Type B pancreatic cell (in vitro differentiated cells): ENCODE measurements at regions not wholly inside any gene's neighbourhood (a gene's known extent, or its start where the extent isn't known, plus 50 kb on each side); places are given as distances from the start of the nearest gene placed in this dataset.
A peak's percentile ranks its signal among the peaks of the same experiment; 100 is the strongest.

ENCODE experiments used
- DNase-seq: peaks from one replicate; pipeline ENCODE4 v3.0.0; 2021; ENCODE audit warnings: mixed read lengths; ENCODE audit not compliant: unreplicated experiment; ENCODE audit errors: extremely low spot score
- H3K27ac Mint-ChIP-seq: 2 replicates; pipeline ENCODE4 v1.8.0; 2021; ENCODE audit warnings: mild to moderate bottlenecking, mixed read lengths
- H3K27me3 Mint-ChIP-seq: 2 replicates; pipeline ENCODE4 v1.8.0; 2021; ENCODE audit warnings: mixed read lengths
- H3K36me3 Mint-ChIP-seq: 2 replicates; pipeline ENCODE4 v1.8.0; 2021; ENCODE audit warnings: mixed read lengths
- H3K4me1 Mint-ChIP-seq: one replicate; pipeline ENCODE4 v1.8.0; 2021; ENCODE audit warnings: mixed read lengths; ENCODE audit not compliant: unreplicated experiment
- H3K4me3 Mint-ChIP-seq: 2 replicates; pipeline ENCODE4 v1.8.0; 2021; ENCODE audit warnings: mild to moderate bottlenecking, mixed read lengths
- H3K9me3 Mint-ChIP-seq: 2 replicates; pipeline ENCODE4 v1.8.0; 2021; ENCODE audit warnings: mixed read lengths
- TF ChIP-seq, protein P1 (sequence below): fragments of 200-600 bp; sonication (generic); conservative IDR thresholded peaks from 2 replicates; pipeline ENCODE4 v1.5.0; 2021; ENCODE audit warnings: antibody characterized with exemption, mild to moderate bottlenecking

DNA sequence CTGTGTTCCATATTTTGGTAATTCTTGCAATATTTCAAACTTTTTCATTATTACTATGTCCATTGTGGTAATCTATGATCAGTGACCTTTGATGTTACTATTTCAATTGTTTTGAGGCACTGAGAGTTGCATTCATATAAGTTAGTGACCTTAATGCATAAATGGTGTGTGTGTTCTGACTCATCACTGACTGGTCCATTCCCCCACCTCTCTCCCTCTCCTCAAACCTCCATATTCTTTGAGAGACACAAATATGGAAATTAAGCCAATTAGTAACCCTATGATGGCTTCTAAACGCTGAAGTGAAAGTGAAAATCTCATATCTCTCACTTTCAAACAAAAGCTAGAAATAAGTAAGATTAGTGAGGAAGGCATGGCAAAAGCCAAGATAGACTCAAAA lies 739.6 kb downstream of the CCSER2 start:
- no peak for DNase-seq
- Mint-ChIP-seq H3K4me1 (no peaks in the 10 kb centered on the region), H3K27ac (no peak overlapping the region), H3K36me3 (no peaks in the 10 kb centered on the region), H3K9me3 (peaks cover 17% of the 10 kb centered on the region), H3K27me3 (no peaks in the 10 kb centered on the region), H3K4me3 (no peak overlapping the region)
- TF ChIP-seq, protein P1, sequence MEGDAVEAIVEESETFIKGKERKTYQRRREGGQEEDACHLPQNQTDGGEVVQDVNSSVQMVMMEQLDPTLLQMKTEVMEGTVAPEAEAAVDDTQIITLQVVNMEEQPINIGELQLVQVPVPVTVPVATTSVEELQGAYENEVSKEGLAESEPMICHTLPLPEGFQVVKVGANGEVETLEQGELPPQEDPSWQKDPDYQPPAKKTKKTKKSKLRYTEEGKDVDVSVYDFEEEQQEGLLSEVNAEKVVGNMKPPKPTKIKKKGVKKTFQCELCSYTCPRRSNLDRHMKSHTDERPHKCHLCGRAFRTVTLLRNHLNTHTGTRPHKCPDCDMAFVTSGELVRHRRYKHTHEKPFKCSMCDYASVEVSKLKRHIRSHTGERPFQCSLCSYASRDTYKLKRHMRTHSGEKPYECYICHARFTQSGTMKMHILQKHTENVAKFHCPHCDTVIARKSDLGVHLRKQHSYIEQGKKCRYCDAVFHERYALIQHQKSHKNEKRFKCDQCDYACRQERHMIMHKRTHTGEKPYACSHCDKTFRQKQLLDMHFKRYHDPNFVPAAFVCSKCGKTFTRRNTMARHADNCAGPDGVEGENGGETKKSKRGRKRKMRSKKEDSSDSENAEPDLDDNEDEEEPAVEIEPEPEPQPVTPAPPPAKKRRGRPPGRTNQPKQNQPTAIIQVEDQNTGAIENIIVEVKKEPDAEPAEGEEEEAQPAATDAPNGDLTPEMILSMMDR, result no peak

- Mint-ChIP-seq H3K27ac (no peak overlapping the region), H3K4me3 (no peak overlapping the region), H3K9me3 (peaks cover 5% of the 10 kb centered on the region), H3K4me1 (no peaks in the 10 kb centered on the region), H3K36me3 (no peaks in the 10 kb centered on the region), H3K27me3 (no peaks in the 10 kb centered on the region)
- TF ChIP-seq, protein P1, result no peak
- DNase-seq, result no peak
Observed at GRCh38 chr10:85080934-85081333, 752.5 kb downstream of the CCSER2 start.

- Mint-ChIP-seq H3K4me3 (no peak overlapping the region), H3K27me3 (no peaks in the 10 kb centered on the region), H3K4me1 (no peaks in the 10 kb centered on the region), H3K36me3 (no peaks in the 10 kb centered on the region), H3K9me3 (no peaks in the 10 kb centered on the region), H3K27ac (no peak overlapping the region)
- no peak for DNase-seq
- TF ChIP-seq, protein P1, result no peak
Observed at GRCh38 chr10:85098835-85099521, 770.6 kb downstream of the CCSER2 start.

GRCh38 chr10:85100495-85100894 lies 772.1 kb downstream of the CCSER2 start:
- H3K27ac Mint-ChIP-seq, result no peak overlapping the region
- H3K9me3 Mint-ChIP-seq, result no peaks in the 10 kb centered on the region
- H3K4me1 Mint-ChIP-seq, result peaks cover 2% of the 10 kb centered on the region
- H3K4me3 Mint-ChIP-seq, result no peak overlapping the region
- H3K27me3 Mint-ChIP-seq, result no peaks in the 10 kb centered on the region
- no peak for DNase-seq
- no peaks in the 10 kb centered on the region for H3K36me3 Mint-ChIP-seq
- TF ChIP-seq, protein P1, result no peak

DNA sequence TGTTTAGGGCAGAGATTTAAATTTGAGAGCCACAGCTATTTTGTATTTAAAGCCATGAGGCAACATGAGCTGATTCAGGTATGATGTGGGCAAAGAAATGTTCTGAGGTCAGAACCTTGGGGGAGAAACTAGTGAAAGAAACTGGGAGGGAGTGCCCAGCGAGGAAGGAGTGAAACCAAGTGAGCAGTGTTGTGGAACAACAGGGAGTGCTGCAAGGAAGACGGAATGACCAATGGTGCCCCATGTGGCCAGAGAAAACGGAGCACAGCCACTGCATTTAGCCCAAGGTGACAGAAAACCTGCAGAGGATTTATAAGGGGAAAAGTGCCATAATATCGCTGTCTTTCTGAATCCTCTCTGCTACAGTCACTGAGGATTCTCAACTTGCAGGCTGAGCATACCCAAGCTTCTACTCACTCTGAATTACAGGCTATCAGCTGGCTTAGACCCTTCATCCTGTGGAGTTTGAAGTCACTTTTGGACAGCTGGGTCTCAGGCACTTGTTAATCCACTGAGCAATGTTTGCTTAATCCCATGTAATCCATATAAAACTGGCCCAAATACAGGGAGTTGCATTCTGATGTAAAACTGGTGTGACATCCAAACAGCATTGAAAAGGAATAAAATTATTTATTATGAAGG lies 777.3 kb downstream of the CCSER2 start:
- Mint-ChIP-seq H3K27me3 (no peaks in the 10 kb centered on the region), H3K36me3 (no peaks in the 10 kb centered on the region), H3K27ac (no peak overlapping the region), H3K4me1 (peaks cover 16% of the 10 kb centered on the region), H3K4me3 (no peak overlapping the region), H3K9me3 (no peaks in the 10 kb centered on the region)
- TF ChIP-seq, protein P1, result peak; percentile 49
- DNase-seq, result no peak
